SU-DHL-6 (cell line): ENCODE measurements at regions not wholly inside any gene's neighbourhood (a gene's known extent, or its start where the extent isn't known, plus 50 kb on each side); places are given as distances from the start of the nearest gene placed in this dataset.

Source experiments
- CTCF ChIP-seq: fragments of 200-600 bp; sonication (generic); IDR thresholded peaks from one replicate; pipeline ENCODE4 v1.5.1; 2017; ENCODE audit warnings: antibody characterized with exemption, mild to moderate bottlenecking, low read length, moderate library complexity; ENCODE audit not compliant: insufficient read depth, poor library complexity, severe bottlenecking
- EZH2phosphoT487 ChIP-seq: fragments of 200-600 bp; sonication (generic), shearing (Covaris generic); conservative IDR thresholded peaks from 2 replicates; pipeline ENCODE4 v1.6.1; 2018; ENCODE audit warnings: mild to moderate bottlenecking, antibody characterized with exemption, low read length, moderate library complexity, mixed read lengths

GRCh38 chr18:45387229-45387628 lies 228.0 kb upstream of the SLC14A2 start:
- TF ChIP-seq CTCF: no peak
- no peak for TF ChIP-seq EZH2phosphoT487
